ENCODE measurements at regions not wholly inside any gene's neighbourhood (a gene's known extent, or its start where the extent isn't known, plus 50 kb on each side); places are given as distances from the start of the nearest gene placed in this dataset.

- H3K9me3 ChIP-seq (ENCODE audit: insufficient read depth, low read depth, low read length), result peaks cover 5% of the 10 kb centered on the region
- no peaks in the 10 kb centered on the region for H3K27me3 Mint-ChIP-seq (ENCODE audit: low read depth, unreplicated experiment)
- no peaks in the 10 kb centered on the region for H4K20me1 ChIP-seq (ENCODE audit: insufficient read depth, low read length)
- TF ChIP-seq CTCF (IDR thresholded peaks at IDR 0.05; ENCODE audit: insufficient read depth, low read depth, low read length) (no peak), EZH2 (IDR thresholded peaks at IDR 0.05; ENCODE audit: insufficient read depth, low read length) (no peak)
- H3K9me3 Mint-ChIP-seq (ENCODE audit: unreplicated experiment), result peaks cover 13% of the 10 kb centered on the region
- no peak overlapping the region for H3K27ac Mint-ChIP-seq (ENCODE audit: unreplicated experiment)
- no peak overlapping the region for H3K4me3 ChIP-seq (ENCODE audit: insufficient read depth, low read depth, low read length)
- DNase-seq (ENCODE audit: low read depth) (no peak), FAIRE-seq (no peak)
- peaks cover 8% of the 10 kb centered on the region for H3K36me3 Mint-ChIP-seq (ENCODE audit: low read depth, unreplicated experiment)
- peaks cover 9% of the 10 kb centered on the region for H3K4me1 Mint-ChIP-seq (ENCODE audit: low read depth, unreplicated experiment)
- H3K9ac ChIP-seq (ENCODE audit: low read length), result no peak overlapping the region
- no peaks in the 10 kb centered on the region for H3K27me3 ChIP-seq (ENCODE audit: insufficient read depth, low read length)
- no peaks in the 10 kb centered on the region for H3K36me3 ChIP-seq (ENCODE audit: insufficient read depth, low read length)
- no peak overlapping the region for H3K27ac ChIP-seq (ENCODE audit: low read depth, low read length)
- no peak overlapping the region for H2AFZ ChIP-seq (ENCODE audit: low read depth, low read length)
- no peaks in the 10 kb centered on the region for H3K79me2 ChIP-seq (ENCODE audit: insufficient read depth, low read length)
- H3K4me3 Mint-ChIP-seq (ENCODE audit: unreplicated experiment), result no peak overlapping the region
- H3K4me1 ChIP-seq (ENCODE audit: insufficient read depth, low read length), result no peaks in the 10 kb centered on the region
- H3K4me2 ChIP-seq (ENCODE audit: low read length), result no peak overlapping the region
Observed at GRCh38 chr2:172673056-172673683, 62.5 kb upstream of the RAPGEF4 start.

- H4K20me1 ChIP-seq (ENCODE audit: insufficient read depth, low read length), result no peaks in the 10 kb centered on the region
- no peaks in the 10 kb centered on the region for H3K36me3 ChIP-seq (ENCODE audit: insufficient read depth, low read length)
- no peaks in the 10 kb centered on the region for H3K27me3 ChIP-seq (ENCODE audit: insufficient read depth, low read length)
- Mint-ChIP-seq H3K4me1 (ENCODE audit: low read depth, unreplicated experiment) (peaks cover 9% of the 10 kb centered on the region), H3K9me3 (ENCODE audit: unreplicated experiment) (peaks cover 13% of the 10 kb centered on the region), H3K27ac (ENCODE audit: unreplicated experiment) (no peak overlapping the region), H3K4me3 (ENCODE audit: unreplicated experiment) (no peak overlapping the region), H3K27me3 (ENCODE audit: low read depth, unreplicated experiment) (no peaks in the 10 kb centered on the region), H3K36me3 (ENCODE audit: low read depth, unreplicated experiment) (peaks cover 8% of the 10 kb centered on the region)
- H3K79me2 ChIP-seq (ENCODE audit: insufficient read depth, low read length), result no peaks in the 10 kb centered on the region
- H3K9me3 ChIP-seq (ENCODE audit: insufficient read depth, low read depth, low read length), result peaks cover 5% of the 10 kb centered on the region
- TF ChIP-seq CTCF (IDR thresholded peaks at IDR 0.05; ENCODE audit: insufficient read depth, low read depth, low read length) (peak; percentile 58), EZH2 (IDR thresholded peaks at IDR 0.05; ENCODE audit: insufficient read depth, low read length) (no peak)
- no peak for FAIRE-seq
- H3K27ac ChIP-seq (ENCODE audit: low read depth, low read length), result no peak overlapping the region
- no peak for DNase-seq (ENCODE audit: low read depth)
- no peak overlapping the region for H3K4me3 ChIP-seq (ENCODE audit: insufficient read depth, low read depth, low read length)
- no peak overlapping the region for H3K9ac ChIP-seq (ENCODE audit: low read length)
- H3K4me1 ChIP-seq (ENCODE audit: insufficient read depth, low read length), result no peaks in the 10 kb centered on the region
- H3K4me2 ChIP-seq (ENCODE audit: low read length), result no peak overlapping the region
- peak overlapping the region; percentile 43 for H2AFZ ChIP-seq (ENCODE audit: low read depth, low read length)
Observed at GRCh38 chr2:172674034-172674967, 61.3 kb upstream of the RAPGEF4 start.

All from astrocyte (in vitro differentiated cells and primary cell).